Left ventricle myocardium inferior (tissue), 1 donor: ENCODE measurements at regions not wholly inside any gene's neighbourhood (a gene's known extent, or its start where the extent isn't known, plus 50 kb on each side); places are given as distances from the start of the nearest gene placed in this dataset.

ENCODE experiments used
- DNase-seq: peaks from one replicate; pipeline ENCODE4 v3.0.0-alpha.2; 2020
- H3K27ac ChIP-seq: fragments of 200-600 bp; replicated peaks from 2 replicates; pipeline ENCODE4 v1.8.0; 2021
- H3K27me3 ChIP-seq: fragments of 200-600 bp; 2 replicates; pipeline ENCODE4 v1.8.0; 2021; ENCODE audit warnings: low read depth
- H3K36me3 ChIP-seq: fragments of 200-600 bp; 2 replicates; pipeline ENCODE4 v1.8.0; 2021
- H3K4me1 ChIP-seq: fragments of 200-600 bp; 2 replicates; pipeline ENCODE4 v1.8.0; 2021
- H3K4me3 ChIP-seq: fragments of 200-600 bp; 2 replicates; pipeline ENCODE4 v1.8.0; 2021; ENCODE audit warnings: mild to moderate bottlenecking, moderate library complexity
- H3K9me3 ChIP-seq: fragments of 200-600 bp; replicated peaks from 2 replicates; pipeline ENCODE4 v1.8.0; 2021
- CTCF ChIP-seq: fragments of 200-600 bp; IDR thresholded peaks from 2 replicates; pipeline ENCODE4 v1.8.0; 2021; ENCODE audit warnings: antibody characterized with exemption, mild to moderate bottlenecking, borderline replicate concordance
- intact Hi-C: fragments of 100-400 bp; cut with micrococcal nuclease; formaldehyde crosslinking; loops from one replicate; pipeline ENCODE4 v1.11.0; 2022
- donor health status: DM: no; HTN: yes; CAD: no; lungs with severe emphysema.

GRCh38 chr18:60925892-60926291 lies 407.3 kb upstream of the CDH20 start:
- no peak for TF ChIP-seq CTCF
- H3K9me3 ChIP-seq, result peaks cover 13% of the 10 kb centered on the region
- H3K4me3 ChIP-seq, result no peak overlapping the region
- H3K4me1 ChIP-seq, result no peaks in the 10 kb centered on the region
- DNase-seq, result no peak
- H3K27me3 ChIP-seq, result no peaks in the 10 kb centered on the region
- H3K27ac ChIP-seq, result no peak overlapping the region
- intact Hi-C loops, result no loop called here
- H3K36me3 ChIP-seq, result no peaks in the 10 kb centered on the region

- H3K9me3 ChIP-seq, result peaks cover 13% of the 10 kb centered on the region
- no peaks in the 10 kb centered on the region for H3K4me1 ChIP-seq
- H3K27me3 ChIP-seq, result no peaks in the 10 kb centered on the region
- TF ChIP-seq CTCF, result no peak
- no peaks in the 10 kb centered on the region for H3K36me3 ChIP-seq
- no peak overlapping the region for H3K27ac ChIP-seq
- no peak for DNase-seq
- intact Hi-C loops, result no loop called here
- no peak overlapping the region for H3K4me3 ChIP-seq
Observed at GRCh38 chr18:60929966-60930365, 403.3 kb upstream of the CDH20 start.

GRCh38 chr18:60935041-60935910 lies 398.0 kb upstream of the CDH20 start:
- no peak for DNase-seq
- H3K9me3 ChIP-seq, result no peaks in the 10 kb centered on the region
- no peak for TF ChIP-seq CTCF
- intact Hi-C loops, result no loop called here
- H3K4me3 ChIP-seq, result no peak overlapping the region
- H3K4me1 ChIP-seq, result no peaks in the 10 kb centered on the region
- H3K27me3 ChIP-seq, result no peaks in the 10 kb centered on the region
- H3K27ac ChIP-seq, result no peak overlapping the region
- H3K36me3 ChIP-seq, result no peaks in the 10 kb centered on the region

GRCh38 chr18:60936101-60936500 lies 397.1 kb upstream of the CDH20 start:
- Histone ChIP-seq H3K36me3 (no peaks in the 10 kb centered on the region), H3K27ac (no peak overlapping the region), H3K4me1 (no peaks in the 10 kb centered on the region), H3K27me3 (no peaks in the 10 kb centered on the region), H3K9me3 (no peaks in the 10 kb centered on the region), H3K4me3 (no peak overlapping the region)
- intact Hi-C loops, result no loop called here
- DNase-seq, result no peak
- TF ChIP-seq CTCF, result no peak

GRCh38 chr18:60943297-60943696 lies 389.9 kb upstream of the CDH20 start:
- H3K4me3 ChIP-seq, result no peak overlapping the region
- TF ChIP-seq CTCF, result no peak
- H3K9me3 ChIP-seq, result no peaks in the 10 kb centered on the region
- no peak for DNase-seq
- no peaks in the 10 kb centered on the region for H3K36me3 ChIP-seq
- no peak overlapping the region for H3K27ac ChIP-seq
- no peaks in the 10 kb centered on the region for H3K4me1 ChIP-seq
- H3K27me3 ChIP-seq, result no peaks in the 10 kb centered on the region
- intact Hi-C loops, result no loop called here
